Brain microvascular endothelial cell (primary cell): ENCODE measurements at regions not wholly inside any gene's neighbourhood (a gene's known extent, or its start where the extent isn't known, plus 50 kb on each side); places are given as distances from the start of the nearest gene placed in this dataset.

ENCODE experiments used
- DNase-seq: peaks from one replicate; pipeline ENCODE4 v3.0.0-alpha.2; 2020
- H3K27ac ChIP-seq: fragments of 250-450 bp; sonication (Bioruptor Pico); 2 replicates; pipeline ENCODE4 v1.5.1; 2020; ENCODE audit warnings: mild to moderate bottlenecking, moderate library complexity
- H3K27me3 ChIP-seq: fragments of 250-450 bp; sonication (Bioruptor Pico); replicated peaks from 2 replicates; pipeline ENCODE4 v1.5.1; 2020; ENCODE audit warnings: mild to moderate bottlenecking
- H3K36me3 ChIP-seq: fragments of 250-450 bp; sonication (Bioruptor Pico); replicated peaks from 2 replicates; pipeline ENCODE4 v1.5.1; 2020; ENCODE audit warnings: mild to moderate bottlenecking
- H3K4me3 ChIP-seq: 2 replicates; pipeline ENCODE4 v1.5.1; 2011; ENCODE audit warnings: low read depth, mild to moderate bottlenecking, control low read depth, low read length, moderate library complexity
- in situ Hi-C: cut with HindIII; loops from 2 replicates; pipeline ENCODE4 v1.10.0; 2017; ENCODE audit warnings: low sequenced_read_pairs, low pct_ligation_motif_present
- TF ChIP-seq, protein P1 (sequence below): IDR thresholded peaks from 2 replicates; pipeline ENCODE4 v1.5.1; 2011; ENCODE audit warnings: low read depth, mild to moderate bottlenecking, moderate library complexity, low read length, control low read depth, inconsistent platforms; ENCODE audit errors: missing control alignments

DNA sequence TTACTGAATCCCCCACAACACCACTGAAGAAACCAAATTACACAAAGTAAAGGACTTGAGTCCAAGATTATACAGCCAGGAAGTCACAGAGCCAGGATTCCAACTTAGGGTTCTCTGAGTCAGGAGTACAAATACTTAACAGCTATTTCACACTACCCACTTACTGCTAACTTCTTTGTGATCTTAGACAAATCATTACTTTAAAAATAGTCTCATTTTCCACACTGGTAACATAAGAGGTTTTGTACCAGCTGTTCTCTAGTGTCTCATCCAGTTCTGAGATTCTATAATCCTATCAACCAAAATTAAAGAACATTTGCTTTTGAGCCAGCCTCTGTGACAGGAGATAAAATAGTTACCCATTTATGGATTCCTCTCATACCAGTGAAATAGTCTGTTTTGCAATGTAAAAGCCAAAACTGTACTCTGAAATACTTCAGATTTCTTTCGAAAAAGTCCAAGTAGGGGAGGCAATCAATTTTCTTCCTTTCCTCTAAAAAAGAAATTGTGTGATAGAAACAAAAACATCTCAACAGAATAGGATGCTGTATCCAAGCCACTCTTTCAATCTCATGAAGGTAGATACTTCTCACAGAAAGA, 157.6 kb downstream of the LRATD1 start:
- no peaks in the 10 kb centered on the region for H3K36me3 ChIP-seq
- in situ Hi-C loops: no loop called here
- TF ChIP-seq, protein P1, sequence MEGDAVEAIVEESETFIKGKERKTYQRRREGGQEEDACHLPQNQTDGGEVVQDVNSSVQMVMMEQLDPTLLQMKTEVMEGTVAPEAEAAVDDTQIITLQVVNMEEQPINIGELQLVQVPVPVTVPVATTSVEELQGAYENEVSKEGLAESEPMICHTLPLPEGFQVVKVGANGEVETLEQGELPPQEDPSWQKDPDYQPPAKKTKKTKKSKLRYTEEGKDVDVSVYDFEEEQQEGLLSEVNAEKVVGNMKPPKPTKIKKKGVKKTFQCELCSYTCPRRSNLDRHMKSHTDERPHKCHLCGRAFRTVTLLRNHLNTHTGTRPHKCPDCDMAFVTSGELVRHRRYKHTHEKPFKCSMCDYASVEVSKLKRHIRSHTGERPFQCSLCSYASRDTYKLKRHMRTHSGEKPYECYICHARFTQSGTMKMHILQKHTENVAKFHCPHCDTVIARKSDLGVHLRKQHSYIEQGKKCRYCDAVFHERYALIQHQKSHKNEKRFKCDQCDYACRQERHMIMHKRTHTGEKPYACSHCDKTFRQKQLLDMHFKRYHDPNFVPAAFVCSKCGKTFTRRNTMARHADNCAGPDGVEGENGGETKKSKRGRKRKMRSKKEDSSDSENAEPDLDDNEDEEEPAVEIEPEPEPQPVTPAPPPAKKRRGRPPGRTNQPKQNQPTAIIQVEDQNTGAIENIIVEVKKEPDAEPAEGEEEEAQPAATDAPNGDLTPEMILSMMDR: no peak
- H3K27ac ChIP-seq: no peak overlapping the region
- no peaks in the 10 kb centered on the region for H3K27me3 ChIP-seq
- DNase-seq: no peak
- no peak overlapping the region for H3K4me3 ChIP-seq

DNA sequence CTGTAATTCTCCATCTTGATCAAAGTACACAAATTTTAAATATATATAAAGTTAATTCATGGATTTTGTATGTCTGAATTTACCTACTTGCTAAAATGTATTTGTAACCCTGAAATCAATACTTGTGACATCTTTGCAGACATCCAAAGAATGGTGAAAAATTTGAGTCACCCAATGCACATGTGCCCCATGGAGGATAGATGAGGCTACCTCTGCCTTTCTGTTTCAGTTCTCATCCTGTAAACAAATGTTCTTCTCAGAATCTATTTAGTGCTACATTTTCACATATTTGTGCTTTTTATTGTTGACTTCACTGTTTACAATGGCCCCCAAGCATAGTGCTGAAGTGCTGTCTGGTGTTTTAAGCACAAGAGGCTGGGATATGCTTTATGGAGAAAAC, 171.5 kb downstream of the LRATD1 start:
- no peak for DNase-seq
- TF ChIP-seq, protein P1: no peak
- H3K4me3 ChIP-seq: no peak overlapping the region
- no peaks in the 10 kb centered on the region for H3K36me3 ChIP-seq
- no peaks in the 10 kb centered on the region for H3K27me3 ChIP-seq
- in situ Hi-C loops: no loop called here
- no peak overlapping the region for H3K27ac ChIP-seq

DNA sequence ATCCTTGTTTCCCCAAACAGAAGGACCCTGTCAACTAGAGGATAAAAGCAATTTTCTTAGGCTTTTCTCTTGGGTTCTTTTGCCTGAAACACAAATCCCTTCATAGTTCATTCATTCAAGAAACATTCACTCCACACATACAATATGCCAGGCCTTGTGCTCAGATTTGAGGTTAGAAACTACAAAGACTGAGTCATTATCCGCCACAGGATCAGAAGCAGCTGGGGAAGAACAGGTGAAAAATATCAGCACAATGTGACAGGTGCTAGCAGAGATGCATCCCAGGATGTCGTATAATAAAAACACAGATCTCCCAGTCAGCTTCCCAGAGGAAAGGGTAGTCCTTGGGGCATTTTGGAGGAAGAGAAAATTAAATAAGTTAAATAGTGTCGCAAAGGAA, 172.4 kb downstream of the LRATD1 start:
- TF ChIP-seq, protein P1: no peak
- no peaks in the 10 kb centered on the region for H3K27me3 ChIP-seq
- in situ Hi-C loops: no loop called here
- no peaks in the 10 kb centered on the region for H3K36me3 ChIP-seq
- H3K27ac ChIP-seq: no peak overlapping the region
- DNase-seq: no peak
- no peak overlapping the region for H3K4me3 ChIP-seq

DNA sequence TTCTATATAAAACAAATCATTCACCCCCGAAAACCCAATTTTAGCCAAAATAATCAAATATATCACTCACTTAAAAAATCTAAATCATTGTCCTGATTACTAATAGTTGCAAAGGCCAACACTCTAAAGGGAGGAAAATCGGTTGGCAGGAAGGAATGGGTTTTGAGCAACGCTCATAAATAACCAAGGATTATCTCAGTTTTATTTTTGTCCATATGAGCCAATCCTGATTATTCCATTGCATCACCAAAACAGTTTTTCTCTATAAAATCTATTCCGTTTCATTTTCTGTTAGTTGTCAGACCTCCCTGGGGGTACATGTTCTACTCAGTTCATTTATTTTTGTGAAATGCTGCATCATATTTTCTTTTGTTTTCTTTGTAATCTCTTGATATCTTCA, 174.1 kb downstream of the LRATD1 start:
- H3K27ac ChIP-seq: no peak overlapping the region
- no peak for DNase-seq
- H3K27me3 ChIP-seq: no peaks in the 10 kb centered on the region
- TF ChIP-seq, protein P1: no peak
- H3K4me3 ChIP-seq: no peak overlapping the region
- no peaks in the 10 kb centered on the region for H3K36me3 ChIP-seq
- in situ Hi-C loops: no loop called here

DNA sequence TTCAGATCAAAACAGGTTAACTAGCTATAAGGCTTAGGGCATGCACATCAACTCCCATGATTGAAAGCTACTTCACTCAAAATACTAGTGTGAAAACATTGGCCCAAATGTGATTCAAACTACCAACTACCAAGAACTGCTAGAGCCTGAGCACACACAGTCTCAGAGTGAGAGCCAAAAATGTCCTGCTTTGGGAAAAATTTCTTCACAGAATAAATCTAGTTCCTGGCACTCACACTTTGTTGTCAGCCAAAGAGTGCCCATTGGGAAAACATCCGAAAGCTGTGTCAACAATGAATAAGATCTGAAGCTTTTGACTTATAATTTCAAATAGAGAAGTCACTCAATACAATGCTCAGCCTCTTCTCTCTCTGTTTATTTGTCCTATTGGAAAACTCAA, 182.7 kb downstream of the LRATD1 start:
- no peaks in the 10 kb centered on the region for H3K36me3 ChIP-seq
- H3K27ac ChIP-seq: no peak overlapping the region
- no peak for DNase-seq
- TF ChIP-seq, protein P1: no peak
- in situ Hi-C loops: no loop called here
- no peaks in the 10 kb centered on the region for H3K27me3 ChIP-seq
- H3K4me3 ChIP-seq: no peak overlapping the region
